SK-N-MC (cell line): ENCODE measurements at regions not wholly inside any gene's neighbourhood (a gene's known extent, or its start where the extent isn't known, plus 50 kb on each side); places are given as distances from the start of the nearest gene placed in this dataset.
A peak's percentile ranks its signal among the peaks of the same experiment; 100 is the strongest.

ENCODE experiments used
- DNase-seq: peaks from one replicate; pipeline ENCODE4 v3.0.0-alpha.2; 2011; ENCODE audit warnings: low read depth, low spot score
- H3K27ac ChIP-seq: fragments of 200-600 bp; sonication (generic); 2 replicates; pipeline ENCODE4 v1.5.1; 2016; ENCODE audit warnings: mixed run types
- H3K36me3 ChIP-seq: fragments of 200-600 bp; sonication (generic); 2 replicates; pipeline ENCODE4 v1.6.1; 2017; ENCODE audit warnings: antibody characterized with exemption, low read length, mixed read lengths; ENCODE audit not compliant: insufficient read depth
- H3K4me3 ChIP-seq: fragments of 200-600 bp; sonication (generic); 2 replicates; pipeline ENCODE4 v1.5.1; 2016
- H3K9ac ChIP-seq: fragments of 200-600 bp; sonication (generic); 2 replicates; pipeline ENCODE4 v1.8.0; 2017; ENCODE audit warnings: mixed run types, mixed read lengths; ENCODE audit not compliant: insufficient read length
- H3K9me3 ChIP-seq: fragments of 200-600 bp; sonication (generic); 2 replicates; pipeline ENCODE4 v1.6.1; 2017; ENCODE audit warnings: low read depth, mild to moderate bottlenecking, antibody characterized with exemption, low read length, moderate library complexity, mixed read lengths
- EZH2 ChIP-seq: fragments of 200-600 bp; sonication (generic); IDR thresholded peaks from one replicate; pipeline ENCODE4 v1.6.1; 2017; ENCODE audit warnings: antibody characterized with exemption
- FOXP2 ChIP-seq: optimal IDR thresholded peaks from 2 replicates; pipeline ENCODE3; 2011; ENCODE audit warnings: mild to moderate bottlenecking, moderate library complexity; ENCODE audit not compliant: insufficient read depth; ENCODE audit errors: extremely low read length, control extremely low read depth
- POLR2AphosphoS5 ChIP-seq: IDR thresholded peaks from 2 replicates; pipeline ENCODE4 v1.6.1; 2012; ENCODE audit warnings: mild to moderate bottlenecking, low read depth, low read length, borderline replicate concordance

- Histone ChIP-seq H3K27ac (no peak overlapping the region), H3K9me3 (no peaks in the 10 kb centered on the region), H3K9ac (no peak overlapping the region), H3K4me3 (no peak overlapping the region), H3K36me3 (no peaks in the 10 kb centered on the region)
- TF ChIP-seq POLR2AphosphoS5 (no peak), EZH2 (no peak), FOXP2 (no peak)
- DNase-seq, result no peak
Measured at GRCh38 chr20:24253321-24253720, 216.1 kb upstream of the SYNDIG1 start.

DNA sequence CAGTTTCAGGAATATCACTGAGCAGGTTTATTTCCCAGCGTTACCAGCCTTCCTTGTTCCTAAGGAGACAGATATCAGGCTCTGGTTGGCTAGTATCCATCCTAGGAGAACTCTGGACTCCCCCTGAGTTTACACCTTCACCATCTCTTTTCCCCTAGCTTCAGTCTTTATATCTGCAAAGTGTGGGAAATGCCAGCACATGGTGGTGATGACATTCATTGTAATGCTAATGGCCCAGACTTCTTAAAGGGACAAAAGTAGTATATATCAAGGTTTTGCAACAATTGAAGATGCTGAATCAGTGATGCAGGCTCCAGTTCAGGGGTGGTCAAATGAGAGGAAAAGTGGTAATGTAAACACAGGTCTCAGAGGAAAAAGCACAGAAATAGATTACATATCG is 224.3 kb upstream of the SYNDIG1 start:
- Histone ChIP-seq H3K9me3 (no peaks in the 10 kb centered on the region), H3K4me3 (no peak overlapping the region), H3K36me3 (no peaks in the 10 kb centered on the region), H3K27ac (no peak overlapping the region), H3K9ac (no peak overlapping the region)
- no peak for DNase-seq
- TF ChIP-seq POLR2AphosphoS5, result no peak
- TF ChIP-seq FOXP2, result no peak

DNA sequence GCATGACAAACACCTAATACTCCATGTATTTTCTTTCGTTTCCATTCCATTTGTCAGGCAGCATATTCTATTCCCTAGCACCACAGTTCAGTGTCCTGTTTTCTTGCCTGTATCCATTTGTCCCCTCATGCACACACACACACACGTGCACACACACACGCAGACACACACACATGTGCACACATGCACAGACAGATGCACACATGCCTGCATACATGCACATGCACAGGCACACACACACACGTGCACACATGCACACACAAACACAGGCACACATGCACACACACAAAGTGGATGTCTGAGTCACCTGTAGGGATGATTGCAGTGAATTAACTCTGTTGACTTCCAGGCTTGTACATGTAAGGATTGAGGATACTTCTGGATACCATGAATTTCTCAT is 226.7 kb upstream of the SYNDIG1 start:
- TF ChIP-seq FOXP2 (no peak), POLR2AphosphoS5 (no peak), EZH2 (no peak)
- H3K9ac ChIP-seq, result no peak overlapping the region

GRCh38 chr20:24241466-24241865 is 228.0 kb upstream of the SYNDIG1 start:
- no peaks in the 10 kb centered on the region for H3K36me3 ChIP-seq
- no peak overlapping the region for H3K9ac ChIP-seq
- TF ChIP-seq EZH2 (no peak), FOXP2 (no peak), POLR2AphosphoS5 (no peak)
- no peaks in the 10 kb centered on the region for H3K9me3 ChIP-seq
- H3K4me3 ChIP-seq, result no peak overlapping the region
- DNase-seq, result no peak
- H3K27ac ChIP-seq, result no peak overlapping the region

More for the DNA sequence above, 226.7 kb upstream of the SYNDIG1 start:
- H3K27ac ChIP-seq, result no peak overlapping the region
- H3K36me3 ChIP-seq, result no peaks in the 10 kb centered on the region
- no peak for DNase-seq
- no peaks in the 10 kb centered on the region for H3K9me3 ChIP-seq
- H3K4me3 ChIP-seq, result no peak overlapping the region

- Histone ChIP-seq H3K9ac (no peak overlapping the region), H3K27ac (no peak overlapping the region), H3K4me3 (no peak overlapping the region), H3K36me3 (no peaks in the 10 kb centered on the region), H3K9me3 (no peaks in the 10 kb centered on the region)
- DNase-seq, result no peak
- TF ChIP-seq POLR2AphosphoS5 (no peak), EZH2 (no peak), FOXP2 (no peak)
Measured at GRCh38 chr20:24236963-24237362, 232.5 kb upstream of the SYNDIG1 start.

GRCh38 chr20:24236201-24236600 is 233.2 kb upstream of the SYNDIG1 start:
- Histone ChIP-seq H3K4me3 (no peak overlapping the region), H3K9me3 (no peaks in the 10 kb centered on the region), H3K9ac (no peak overlapping the region), H3K27ac (no peak overlapping the region), H3K36me3 (no peaks in the 10 kb centered on the region)
- no peak for DNase-seq
- TF ChIP-seq EZH2 (no peak), POLR2AphosphoS5 (no peak)

- H3K4me3 ChIP-seq, result no peak overlapping the region
- H3K27ac ChIP-seq, result no peak overlapping the region
- no peak for DNase-seq
- TF ChIP-seq POLR2AphosphoS5, result no peak
- TF ChIP-seq FOXP2, result no peak
- no peak for TF ChIP-seq EZH2
- no peaks in the 10 kb centered on the region for H3K36me3 ChIP-seq
- H3K9me3 ChIP-seq, result no peaks in the 10 kb centered on the region
- H3K9ac ChIP-seq, result no peak overlapping the region
Measured at GRCh38 chr20:24235296-24236175, 233.9 kb upstream of the SYNDIG1 start.

DNA sequence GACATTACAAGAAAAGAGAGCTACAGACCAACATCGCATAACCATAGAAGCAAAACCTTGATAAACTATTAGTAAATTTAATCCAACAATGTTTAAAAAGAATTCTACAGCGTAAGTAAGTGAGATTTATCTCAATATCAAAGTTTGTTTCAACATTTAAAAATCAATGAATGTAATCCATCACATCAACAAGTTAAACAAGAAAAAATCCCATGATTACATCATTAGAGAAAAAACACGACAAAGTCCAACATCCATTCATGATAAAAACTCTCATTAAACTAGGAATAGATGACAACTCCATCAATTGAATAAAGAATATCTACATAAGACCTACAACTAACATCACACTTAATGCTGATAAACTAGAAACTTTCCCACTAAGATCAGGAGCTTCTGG is 239.0 kb upstream of the GGTLC1 start:
- no peaks in the 10 kb centered on the region for H3K36me3 ChIP-seq
- no peaks in the 10 kb centered on the region for H3K9me3 ChIP-seq
- no peak overlapping the region for H3K9ac ChIP-seq
- H3K4me3 ChIP-seq, result no peak overlapping the region
- TF ChIP-seq POLR2AphosphoS5 (no peak), FOXP2 (no peak), EZH2 (no peak)
- H3K27ac ChIP-seq, result no peak overlapping the region
- no peak for DNase-seq

DNA sequence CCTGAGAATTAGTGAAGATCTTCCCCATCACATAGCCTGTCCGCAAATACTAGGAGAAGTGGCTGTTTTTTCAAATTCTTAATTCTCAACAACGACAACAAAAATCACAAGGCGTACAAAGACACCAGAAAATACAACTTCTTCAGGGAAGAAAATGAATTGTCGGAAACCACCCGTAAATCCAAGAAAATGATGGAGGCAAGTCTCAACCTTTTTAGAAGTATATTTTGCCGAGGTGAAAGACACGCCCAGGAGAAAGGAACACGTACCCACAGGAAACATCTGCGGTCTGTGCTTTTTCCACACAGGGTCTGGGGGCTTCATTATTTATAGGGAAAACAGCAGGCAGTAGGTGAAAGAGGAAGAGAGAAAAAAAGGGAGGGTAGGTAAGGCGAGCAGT is 223.9 kb upstream of the GGTLC1 start:
- Histone ChIP-seq H3K36me3 (no peaks in the 10 kb centered on the region), H3K9me3 (no peaks in the 10 kb centered on the region), H3K4me3 (no peak overlapping the region), H3K27ac (no peak overlapping the region), H3K9ac (no peak overlapping the region)
- DNase-seq, result no peak
- TF ChIP-seq FOXP2 (no peak), EZH2 (peak; percentile 96)
